HG03457 (cell line): ENCODE measurements at regions not wholly inside any gene's neighbourhood (a gene's known extent, or its start where the extent isn't known, plus 50 kb on each side); places are given as distances from the start of the nearest gene placed in this dataset.
"Not testable (repeated sequence)": the region's sequence is repeated elsewhere in the genome, so short reads cannot be mapped to it uniquely, and the experiment has no call there.

Experiments
- ATAC-seq: cut with Tn5 transposase; IDR thresholded peaks from one replicate; pipeline ENCODE4 v1.9.1; 2021; ENCODE audit warnings: moderate number of reproducible peaks; ENCODE audit not compliant: unreplicated experiment

- ATAC-seq, result no peak
These were observed 102.2 kb downstream of the CDC42EP3 start for GRCh38 chr2:37569131-37569823.

DNA sequence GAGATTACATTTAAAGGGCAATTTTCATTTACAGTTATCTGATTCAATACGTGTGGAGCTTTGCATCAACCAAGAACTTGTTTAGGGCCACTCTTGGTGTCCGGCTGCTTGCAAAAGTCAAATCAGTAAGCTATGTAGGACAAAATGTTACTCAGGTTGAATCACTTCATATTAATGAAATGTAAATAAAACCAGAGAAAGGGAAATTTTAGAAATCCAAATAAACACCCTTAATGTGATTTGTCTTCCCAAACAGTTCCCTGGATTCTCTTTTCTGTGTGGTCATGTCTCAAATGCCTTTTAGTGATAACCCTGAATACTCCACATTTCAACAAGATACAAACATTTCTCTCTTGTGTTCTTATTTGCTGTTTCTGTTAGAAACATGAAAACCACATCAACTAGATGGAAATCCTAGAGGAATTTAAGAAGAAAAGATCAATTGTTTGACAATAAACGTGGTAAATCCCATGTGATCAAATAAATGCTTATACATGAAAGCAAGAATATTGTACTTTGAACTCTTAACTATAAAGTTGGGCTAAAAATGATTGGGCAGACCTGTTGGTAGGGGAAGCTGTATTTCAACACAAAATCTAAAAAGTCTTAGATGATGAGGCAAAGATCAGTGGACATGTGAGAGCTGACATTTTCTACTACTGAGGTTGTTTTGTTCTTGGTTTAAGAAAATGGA lies 101.3 kb downstream of the CDC42EP3 start:
- no peak for ATAC-seq

DNA sequence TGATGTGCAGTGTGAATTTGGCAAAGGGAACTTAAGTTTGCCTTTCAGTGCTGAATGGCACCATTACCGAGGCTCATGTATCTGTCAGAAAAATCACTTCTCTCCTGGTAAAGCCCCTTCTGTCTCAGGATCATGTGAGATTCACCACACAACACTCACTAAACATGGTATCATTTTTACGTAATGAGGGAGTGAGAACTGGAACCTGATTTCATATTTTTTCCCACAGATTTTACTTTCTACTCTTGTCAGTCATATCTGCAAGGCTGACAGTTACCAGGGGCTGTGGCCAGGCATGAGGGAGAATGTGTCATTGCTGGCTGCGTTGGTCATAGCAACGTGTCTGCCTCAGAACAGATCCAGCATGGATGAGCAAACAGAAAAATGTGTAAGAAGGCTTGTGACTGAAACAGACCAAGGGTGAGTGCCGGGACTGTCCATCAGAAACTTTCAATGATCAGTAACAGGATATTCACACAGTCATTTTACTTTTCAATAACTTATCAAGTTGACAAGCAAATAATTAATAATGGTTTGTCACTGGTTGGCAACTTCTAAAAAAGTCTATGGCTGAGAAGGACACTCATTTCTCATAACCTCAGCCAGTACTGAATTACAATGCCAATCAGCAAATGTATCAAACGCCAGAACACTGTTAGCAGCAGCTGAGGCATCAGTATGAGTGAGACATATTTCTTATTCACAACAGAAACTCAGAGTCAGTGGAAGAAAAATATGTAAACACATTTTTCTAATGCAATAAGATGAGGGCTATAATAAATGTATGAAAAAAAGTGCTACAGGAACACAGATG lies 100.5 kb downstream of the CDC42EP3 start:
- peak; percentile 78 for ATAC-seq

- ATAC-seq, result no peak
These were observed 99.8 kb downstream of the CDC42EP3 start for GRCh38 chr2:37571587-37572136.

GRCh38 chr2:37573451-37574388 lies 97.7 kb downstream of the CDC42EP3 start:
- peak; percentile 36 for ATAC-seq

GRCh38 chr2:37575780-37576179 lies 95.7 kb downstream of the CDC42EP3 start:
- no peak for ATAC-seq

GRCh38 chr2:37576194-37576593 lies 95.2 kb downstream of the CDC42EP3 start:
- not testable (repeated sequence) for ATAC-seq

- ATAC-seq, result no peak
These were observed 94.6 kb downstream of the CDC42EP3 start for GRCh38 chr2:37576831-37577230.

- no peak for ATAC-seq
These were observed 92.2 kb downstream of the CDC42EP3 start for GRCh38 chr2:37579192-37579713.

DNA sequence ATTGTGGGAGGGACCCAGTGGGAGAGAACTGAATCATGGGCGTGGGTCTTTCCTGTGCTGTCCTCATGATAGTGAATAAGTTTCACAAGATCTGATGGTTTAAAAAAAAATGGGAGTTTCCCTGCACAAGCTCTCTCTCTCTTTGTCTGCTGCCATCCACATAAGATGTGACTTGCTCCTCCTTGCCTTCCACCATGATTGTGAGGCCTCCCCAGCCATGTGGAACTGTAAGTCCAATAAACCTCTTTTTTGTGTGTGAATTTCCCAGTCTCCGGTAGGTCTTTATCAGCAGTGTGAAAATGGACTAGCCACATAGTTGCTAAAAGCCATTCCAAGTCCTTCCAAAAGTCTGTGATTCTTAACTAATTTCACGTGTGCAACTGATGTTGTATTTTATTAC lies 91.5 kb downstream of the CDC42EP3 start:
- ATAC-seq, result not testable (repeated sequence)

DNA sequence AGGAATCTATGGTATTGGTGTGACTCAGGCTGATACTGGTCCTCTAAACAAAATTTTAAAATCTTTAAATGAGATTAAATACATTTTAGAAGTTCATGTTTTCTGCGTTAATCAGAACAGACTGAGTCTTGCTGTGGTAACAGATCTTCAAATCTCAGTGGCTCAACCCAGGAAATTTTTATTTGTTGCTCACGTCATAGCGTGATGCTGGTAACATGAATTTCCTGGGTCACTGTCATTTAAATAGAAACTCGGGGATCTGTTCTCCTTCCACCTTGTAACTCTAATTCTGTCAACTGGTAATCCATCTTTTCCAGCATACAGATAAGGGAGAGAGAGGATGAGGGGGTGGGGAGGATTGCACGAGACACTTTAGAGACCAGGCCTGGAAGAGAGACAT lies 90.0 kb downstream of the CDC42EP3 start:
- ATAC-seq, result no peak

GRCh38 chr2:37582481-37583220 lies 88.8 kb downstream of the CDC42EP3 start:
- ATAC-seq, result no peak

GRCh38 chr2:37583402-37583801 lies 88.0 kb downstream of the CDC42EP3 start:
- no peak for ATAC-seq

GRCh38 chr2:37583867-37584266 lies 87.6 kb downstream of the CDC42EP3 start:
- ATAC-seq, result no peak

DNA sequence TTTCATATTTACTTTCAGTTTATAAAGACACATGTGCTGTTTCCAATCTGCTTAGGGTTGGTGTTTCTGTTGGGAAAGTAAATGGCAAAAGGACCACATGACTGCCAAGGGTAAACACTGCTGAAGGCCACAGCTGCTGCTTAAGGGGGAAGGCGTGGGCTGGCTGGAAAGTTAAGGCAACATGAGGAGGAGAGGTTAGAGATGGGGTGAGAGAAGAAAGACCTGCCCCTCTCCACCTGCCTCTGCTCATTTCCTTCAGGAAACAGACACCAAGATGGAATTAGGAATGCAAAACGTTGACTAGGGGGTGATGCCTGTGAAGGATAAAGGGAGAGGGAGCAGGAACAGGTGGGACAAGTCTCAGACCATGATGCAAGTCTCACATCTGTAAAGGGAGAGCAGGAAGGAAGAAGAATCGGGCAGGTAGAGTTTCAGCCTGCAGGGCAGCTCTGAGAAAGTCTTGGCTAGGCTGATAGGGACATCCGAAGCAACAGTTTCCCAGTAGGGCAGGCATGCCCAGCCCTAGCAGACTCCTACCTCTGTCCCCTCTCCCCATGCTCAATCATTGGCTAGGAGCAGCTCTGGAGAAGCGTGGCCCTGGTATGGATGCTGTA lies 86.0 kb downstream of the CDC42EP3 start:
- ATAC-seq, result no peak

DNA sequence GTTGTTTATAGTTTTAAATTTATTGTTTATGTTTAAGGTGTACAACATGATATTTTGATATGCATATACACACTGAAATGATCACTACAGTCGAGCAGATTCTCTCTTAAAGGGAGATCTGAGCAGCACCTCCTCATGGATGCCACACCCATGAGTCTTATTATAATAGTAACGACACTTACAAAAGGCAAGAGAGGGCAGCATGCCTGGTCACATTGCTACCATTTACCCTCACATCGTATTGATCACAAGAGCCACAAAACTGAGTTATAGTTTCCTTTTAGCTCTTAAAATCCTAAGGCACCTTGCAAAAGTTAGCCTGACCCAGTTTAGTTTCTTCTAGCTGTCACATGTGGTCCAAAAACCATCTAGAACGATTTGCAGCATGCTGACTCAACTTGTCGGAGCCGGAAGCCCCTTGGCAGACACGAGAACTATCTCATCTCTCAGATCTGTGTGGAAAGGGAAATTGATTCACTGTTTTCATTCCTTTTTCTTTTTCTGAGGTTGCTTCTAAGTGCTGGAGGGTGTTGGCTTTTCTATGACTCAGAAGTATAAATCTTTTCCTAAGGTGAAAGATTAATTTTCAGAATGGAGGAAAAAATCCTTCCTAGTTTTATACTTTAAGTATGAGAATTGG lies 85.3 kb downstream of the CDC42EP3 start:
- ATAC-seq, result peak; percentile 53

GRCh38 chr2:37586663-37587317 lies 84.7 kb downstream of the CDC42EP3 start:
- ATAC-seq, result no peak

GRCh38 chr2:37587817-37588216 lies 83.6 kb downstream of the CDC42EP3 start:
- no peak for ATAC-seq
